CD1c-positive myeloid dendritic cell (primary cell): ENCODE measurements at regions not wholly inside any gene's neighbourhood (a gene's known extent, or its start where the extent isn't known, plus 50 kb on each side); places are given as distances from the start of the nearest gene placed in this dataset.
"Not testable (repeated sequence)": the region's sequence is repeated elsewhere in the genome, so short reads cannot be mapped to it uniquely, and the experiment has no call there.

ENCODE experiments used
- DNase-seq: peaks from one replicate; pipeline ENCODE4 v3.0.0-alpha.2; 2016; ENCODE audit errors: extremely low spot score

DNA sequence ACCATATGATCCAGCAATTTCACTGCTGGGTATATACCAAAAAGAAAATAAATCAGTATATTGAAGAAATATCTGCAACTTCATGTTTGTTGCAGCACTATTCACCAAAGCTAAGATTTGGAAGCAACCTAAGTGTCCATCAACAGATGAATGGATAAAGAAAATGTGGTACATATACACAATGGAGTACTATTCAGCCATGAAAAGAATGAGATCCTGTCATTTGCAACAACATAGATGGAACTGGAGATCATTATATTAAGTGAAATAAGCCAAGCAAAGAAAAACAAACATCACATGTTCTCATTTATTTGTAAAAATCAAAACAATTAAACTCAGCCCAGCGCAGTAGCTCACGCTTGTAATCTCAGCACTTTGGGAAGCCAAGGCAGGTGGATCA lies 184.4 kb upstream of the NR5A2 start:
- DNase-seq, result not testable (repeated sequence)

DNA sequence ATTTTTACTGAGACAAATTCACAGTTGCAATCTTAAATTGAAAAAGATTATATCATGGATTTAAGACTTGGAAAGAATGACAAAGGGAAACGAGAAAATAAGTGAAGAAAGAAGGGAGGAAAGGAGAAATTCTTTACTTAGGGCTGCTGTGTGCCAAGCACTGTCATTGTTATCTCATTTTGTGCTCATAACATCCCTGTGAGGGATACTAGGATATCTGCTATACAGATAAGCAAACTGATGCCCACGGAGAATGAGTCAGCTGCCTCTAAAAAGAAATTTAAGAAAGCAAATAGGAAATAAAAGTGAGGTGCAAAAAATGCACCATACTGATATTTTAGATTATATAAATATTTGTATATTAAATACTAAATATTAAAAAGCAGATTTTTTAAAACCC lies 183.6 kb upstream of the NR5A2 start:
- DNase-seq, result no peak

DNA sequence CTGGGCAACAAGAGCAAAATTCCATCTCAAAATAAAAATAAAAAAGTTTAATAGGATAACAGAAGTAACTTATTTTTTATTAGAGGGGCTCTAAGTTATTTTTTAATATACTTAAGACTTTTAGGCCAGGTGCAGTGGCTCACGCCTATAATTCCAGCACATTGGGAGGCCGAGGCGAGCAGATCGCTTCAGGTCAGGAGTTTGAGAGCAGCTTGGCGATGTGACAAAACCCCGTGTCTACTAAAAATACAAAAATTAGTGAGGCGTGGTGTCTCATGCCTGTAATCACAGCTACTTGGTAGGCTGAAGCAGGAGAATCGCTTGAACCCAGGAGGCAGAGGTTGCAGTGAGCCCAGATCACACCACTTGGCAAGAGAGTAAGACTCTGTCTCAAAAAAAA lies 180.5 kb upstream of the NR5A2 start:
- DNase-seq, result no peak

DNA sequence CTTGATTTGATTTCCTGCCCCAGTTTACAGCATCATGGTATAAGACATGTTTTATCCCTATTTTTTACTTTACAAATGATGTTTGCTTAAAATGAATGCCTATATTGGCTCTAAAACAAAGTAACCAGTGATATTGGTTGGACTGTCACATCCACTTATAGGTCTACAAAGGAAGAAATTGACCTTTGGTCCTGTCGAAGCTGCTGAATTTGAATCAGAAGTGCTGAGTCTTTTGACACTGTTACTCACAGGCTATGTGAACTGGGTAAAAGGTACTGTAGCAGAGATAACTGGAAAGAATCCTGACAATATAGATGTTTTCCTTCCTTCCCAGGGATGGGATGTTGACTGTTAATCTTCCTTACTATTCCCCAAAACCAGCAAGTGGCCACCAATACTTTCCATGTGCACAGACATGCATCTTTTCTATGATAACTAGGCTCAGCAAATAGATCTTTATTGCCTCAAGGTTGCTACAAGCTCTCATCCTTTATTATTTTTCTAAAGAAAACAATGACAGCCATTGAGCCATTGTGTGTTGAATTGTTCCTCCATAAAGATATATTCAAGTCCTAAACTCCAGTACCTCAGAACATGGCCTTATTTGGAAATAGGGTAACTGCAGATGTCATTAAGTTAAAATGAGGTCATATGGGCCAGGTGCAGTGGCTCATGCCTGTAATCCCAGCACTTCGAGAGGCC lies 175.9 kb upstream of the NR5A2 start:
- DNase-seq, result no peak

DNA sequence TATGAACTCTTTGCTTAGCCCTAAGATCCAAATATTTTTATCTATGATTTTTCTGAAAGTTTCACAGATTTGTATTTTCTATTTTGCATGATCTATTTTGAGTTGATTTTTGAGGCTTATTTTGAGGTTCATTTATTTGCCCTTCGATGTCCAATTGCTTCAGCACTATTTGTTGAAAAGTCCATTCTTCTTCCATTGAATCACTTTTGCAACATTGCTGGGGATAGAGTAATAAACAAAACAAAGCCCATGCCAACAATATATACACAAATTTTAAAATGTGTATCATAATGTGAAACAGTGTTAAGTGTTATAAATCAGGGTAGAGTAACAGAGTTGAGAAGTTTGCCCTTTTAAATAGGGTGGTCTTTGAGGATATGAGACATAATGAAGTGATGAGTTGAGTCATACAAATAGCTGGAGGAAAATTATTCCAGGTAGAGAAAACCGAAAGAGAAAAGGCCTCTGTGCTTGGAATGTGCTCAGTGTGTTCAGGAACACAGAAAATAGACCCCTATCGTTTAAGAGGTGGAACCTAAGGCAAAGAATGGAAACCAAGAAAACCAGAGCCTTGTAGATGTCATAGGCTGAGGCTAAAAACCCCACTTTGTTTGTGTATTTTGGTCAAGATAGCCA lies 172.7 kb upstream of the NR5A2 start:
- DNase-seq, result no peak

DNA sequence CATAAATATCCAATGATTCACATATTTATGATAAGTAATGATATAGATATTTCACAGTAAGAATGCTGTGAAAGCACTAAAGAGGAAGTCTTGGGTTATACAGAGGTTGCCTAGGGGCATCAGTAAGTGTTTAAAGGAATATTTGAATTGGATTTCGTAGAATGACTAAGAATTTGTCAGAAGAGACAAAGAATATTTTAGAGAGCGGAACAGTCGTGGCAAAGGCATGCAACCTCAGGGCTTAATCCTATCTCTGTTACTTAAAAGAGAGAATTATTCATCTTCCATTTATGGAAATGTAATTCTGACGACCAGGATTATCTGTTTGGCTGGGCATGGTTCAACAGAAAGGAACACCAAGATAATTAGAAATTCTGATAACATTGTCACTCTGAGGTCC lies 171.9 kb upstream of the NR5A2 start:
- DNase-seq, result no peak

DNA sequence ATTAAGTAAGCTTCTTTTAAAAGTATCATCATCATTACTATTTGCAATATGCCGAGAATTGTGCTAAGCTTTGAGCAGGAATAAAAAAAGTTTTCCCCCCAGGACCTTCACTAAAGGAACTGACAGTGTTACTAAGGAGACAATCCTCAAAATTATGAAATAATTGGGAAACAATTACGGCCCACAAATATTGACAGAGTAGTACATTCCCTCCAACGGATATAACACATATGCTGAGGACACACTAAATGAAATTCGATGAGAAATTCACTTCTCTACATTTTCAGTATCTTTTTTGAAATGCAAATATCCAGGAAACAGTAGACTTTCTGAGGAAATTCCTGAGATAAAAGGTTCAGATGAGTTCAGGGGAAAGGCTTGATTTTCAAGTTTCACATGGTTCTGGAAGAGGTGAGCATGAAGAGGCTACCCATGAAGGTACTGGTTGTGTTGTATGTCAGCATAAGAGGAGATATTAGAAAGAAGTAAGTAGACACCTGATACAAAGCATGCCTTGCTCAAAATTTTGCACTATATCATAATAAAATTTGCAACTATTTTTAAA lies 171.2 kb upstream of the NR5A2 start:
- DNase-seq, result no peak

DNA sequence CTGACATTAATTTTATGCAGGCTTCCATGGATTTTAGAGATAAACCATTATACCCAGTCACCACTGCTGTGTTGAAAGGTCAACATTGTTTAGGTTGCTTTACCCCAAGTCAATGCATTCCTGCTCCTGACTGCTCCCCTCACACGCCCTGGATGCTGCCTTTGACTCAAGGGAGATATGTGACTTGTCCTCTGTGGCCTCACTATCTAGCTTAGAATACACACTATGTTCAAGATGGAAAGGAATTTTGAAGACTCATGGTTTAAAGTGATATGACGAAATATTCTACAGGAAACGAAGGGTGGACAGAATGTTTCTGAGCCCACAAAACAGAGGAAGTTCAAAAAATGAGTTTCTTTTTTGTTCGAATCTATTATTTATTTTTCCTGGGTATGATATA lies 170.4 kb upstream of the NR5A2 start:
- DNase-seq, result peak; percentile 49

DNA sequence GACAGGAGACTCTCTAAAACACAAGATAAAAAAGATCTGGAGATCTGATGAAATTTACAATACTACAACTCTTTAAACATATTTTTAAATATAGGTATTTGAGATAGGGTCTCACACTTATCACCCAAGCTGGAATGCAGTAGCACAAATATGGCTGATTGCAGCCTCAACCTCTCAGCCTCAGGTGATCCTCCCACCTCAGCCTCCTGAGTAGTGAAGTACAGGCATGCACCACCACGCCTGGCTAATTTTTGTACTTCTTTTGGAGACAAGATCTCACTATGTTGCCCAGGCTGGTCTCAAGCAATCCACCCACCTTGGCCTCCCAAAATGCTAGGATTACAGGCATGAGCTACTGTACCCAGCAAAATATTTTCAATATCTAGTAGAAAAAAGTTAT lies 170.0 kb upstream of the NR5A2 start:
- no peak for DNase-seq

DNA sequence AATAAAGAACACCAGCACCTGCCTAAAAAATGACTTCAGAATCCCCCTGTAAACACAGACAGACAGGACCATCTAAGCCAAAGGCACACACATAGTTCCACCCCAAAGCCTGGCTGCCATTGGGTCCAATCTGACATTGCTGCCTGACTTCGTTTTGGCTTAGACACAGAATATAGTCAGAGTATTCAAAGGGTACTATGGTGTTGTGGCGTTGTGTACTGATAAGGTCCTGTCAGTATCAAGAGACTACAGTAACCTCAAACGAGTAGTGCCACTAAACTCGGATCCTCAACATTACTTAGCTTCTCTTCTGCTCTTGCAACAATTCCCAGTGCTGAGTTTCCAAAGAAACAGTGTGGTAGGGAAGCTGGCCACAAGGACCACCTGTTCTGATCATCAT lies 169.3 kb upstream of the NR5A2 start:
- no peak for DNase-seq

DNA sequence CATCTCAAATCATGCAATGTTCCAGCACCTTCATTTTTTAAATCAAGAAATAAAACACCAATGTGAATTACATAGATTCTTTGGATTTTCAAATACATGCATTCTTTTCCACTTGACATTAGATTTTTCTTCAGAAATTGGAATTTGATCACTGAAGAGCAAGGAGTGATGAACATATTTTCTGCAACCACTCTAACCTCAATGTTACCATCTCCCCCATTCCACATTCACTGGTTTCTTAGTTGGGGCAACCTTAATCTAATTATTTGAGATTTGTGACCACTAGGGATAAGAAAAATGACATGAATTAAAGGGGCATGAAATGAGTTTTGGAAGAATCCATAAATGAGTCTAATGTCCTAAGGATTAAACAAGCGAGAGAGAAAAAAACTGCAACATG lies 168.7 kb upstream of the NR5A2 start:
- DNase-seq, result no peak

DNA sequence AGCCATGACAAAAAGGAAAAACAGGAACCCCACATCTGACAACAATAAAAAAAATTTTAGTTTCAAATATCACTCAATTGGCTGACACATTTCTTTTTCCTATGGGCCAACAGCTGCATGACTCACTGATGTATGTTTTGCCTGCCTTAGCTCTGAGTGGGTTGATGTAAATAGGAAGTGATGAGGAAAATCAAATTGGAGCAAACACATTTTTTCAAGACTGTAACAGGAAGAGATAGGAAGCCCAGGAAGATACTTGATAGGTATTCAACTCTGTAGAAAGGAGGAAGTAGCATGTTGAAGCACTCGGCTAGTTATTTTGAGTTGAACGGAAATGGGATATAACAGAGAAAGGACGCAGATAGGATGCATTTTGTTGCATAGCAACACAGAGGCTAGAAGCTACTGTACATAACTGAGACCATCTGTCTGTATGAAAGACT lies 168.0 kb upstream of the NR5A2 start:
- DNase-seq, result peak; percentile 90

DNA sequence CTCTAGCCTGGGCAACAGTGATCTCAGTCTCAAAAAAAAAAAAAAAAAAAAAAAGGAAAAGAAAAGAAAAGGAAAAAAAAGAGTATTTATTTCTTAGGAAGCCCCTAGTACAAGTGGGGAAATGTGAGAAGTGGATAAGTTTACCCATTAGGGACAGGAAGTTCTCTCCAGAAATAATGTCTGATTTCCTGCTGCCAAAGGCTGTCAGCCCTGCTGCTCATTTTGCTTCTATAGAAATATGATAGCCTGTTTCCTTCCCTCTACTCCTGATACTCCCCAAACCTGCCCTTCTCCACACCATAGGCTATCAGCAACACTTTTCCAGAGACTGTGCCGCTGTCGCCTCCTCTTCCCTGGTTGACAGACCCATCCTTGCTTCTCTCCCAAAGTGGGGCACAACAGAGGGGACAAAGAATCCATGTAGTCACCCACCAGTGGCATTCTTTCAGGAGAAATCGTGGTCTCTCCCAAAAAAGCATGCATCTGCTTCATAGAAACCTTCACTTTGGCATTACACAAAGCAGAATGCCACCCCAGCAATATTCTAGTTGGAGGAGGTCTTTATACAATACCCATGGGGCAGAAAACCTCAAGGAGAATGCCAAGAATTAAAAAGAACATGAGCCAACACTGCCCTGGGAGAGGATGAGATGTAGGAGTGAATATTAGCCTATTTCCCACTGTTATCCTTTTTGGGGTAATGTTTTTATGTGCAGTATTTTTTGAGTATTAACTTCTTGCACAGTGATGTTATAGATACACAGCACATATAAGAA lies 166.3 kb upstream of the NR5A2 start:
- DNase-seq, result no peak

DNA sequence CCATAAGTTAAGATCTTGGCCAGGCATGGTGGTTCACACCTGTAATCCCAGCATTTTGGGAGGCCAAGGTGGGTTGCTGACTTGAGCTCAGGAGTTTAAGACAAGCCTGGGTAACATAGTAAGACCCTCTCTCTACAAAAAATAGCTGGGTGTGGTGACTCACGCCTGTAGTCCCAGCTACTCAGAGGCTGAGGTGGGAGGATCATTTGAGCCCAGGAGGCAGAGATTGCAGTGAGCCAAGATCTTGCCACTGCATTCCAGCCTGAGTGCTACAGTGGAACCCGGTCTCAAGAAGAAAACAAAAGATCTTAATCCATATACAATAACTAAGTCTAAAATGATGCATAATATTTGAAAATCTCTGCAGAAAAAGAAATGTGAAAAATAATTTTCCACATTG lies 165.5 kb upstream of the NR5A2 start:
- DNase-seq, result no peak

DNA sequence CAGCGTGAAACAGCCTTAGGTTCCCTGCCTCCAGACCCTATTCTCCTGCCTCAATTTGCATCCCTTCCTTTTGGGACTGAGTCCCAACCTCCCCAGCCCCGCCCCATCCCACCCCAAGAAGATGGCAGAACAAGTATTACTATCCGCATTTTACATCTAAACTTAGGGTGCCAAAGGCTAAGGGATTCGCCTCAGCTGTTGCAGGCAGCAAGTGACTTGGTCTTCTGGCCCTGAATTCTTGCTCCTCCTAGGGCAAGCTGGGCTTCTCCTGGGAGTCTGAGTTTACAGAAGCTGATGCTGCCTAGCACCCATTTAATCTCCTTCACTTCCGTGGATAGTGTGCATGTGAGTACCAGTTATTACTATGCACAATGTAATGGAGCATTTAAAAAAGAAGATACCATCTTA lies 161.3 kb upstream of the NR5A2 start:
- DNase-seq, result no peak

DNA sequence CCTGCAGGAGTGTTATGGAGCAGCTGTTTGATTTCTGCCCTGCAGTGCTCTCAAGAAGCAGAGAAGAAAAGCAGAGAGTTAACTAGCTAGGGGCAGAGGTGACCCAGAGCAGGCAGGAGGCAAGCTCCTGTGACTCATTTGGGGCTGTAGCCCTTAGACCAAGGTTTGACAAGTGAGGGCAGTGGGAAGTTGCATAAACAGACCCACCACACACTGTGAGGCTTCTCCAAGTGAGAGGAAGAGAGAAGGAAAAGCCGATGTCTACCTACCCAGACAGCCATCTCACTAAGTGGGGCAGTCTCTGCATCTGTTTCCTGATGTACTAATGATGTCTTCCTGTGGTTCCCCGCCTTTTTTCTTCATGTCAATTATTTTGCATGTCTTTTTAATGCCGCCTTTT lies 159.9 kb upstream of the NR5A2 start:
- no peak for DNase-seq

DNA sequence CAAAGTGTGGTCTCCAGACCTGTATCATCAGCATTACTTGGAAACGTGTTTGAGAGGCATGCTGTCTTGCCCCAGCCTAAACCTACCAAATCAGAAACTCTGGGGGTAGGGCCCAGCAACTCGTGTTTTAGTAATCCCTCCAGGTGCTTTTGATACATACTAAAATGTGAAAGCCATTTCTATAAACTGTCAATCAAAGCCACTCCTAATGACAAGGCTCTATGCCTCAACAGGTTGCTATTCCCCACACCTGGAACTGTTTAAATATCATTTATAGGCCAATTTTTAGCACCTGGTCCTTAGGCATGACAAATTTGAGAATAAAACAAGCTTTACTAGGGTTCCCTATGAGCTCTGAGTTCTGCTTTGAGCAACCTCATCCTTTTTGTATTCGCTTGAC lies 158.7 kb upstream of the NR5A2 start:
- no peak for DNase-seq

DNA sequence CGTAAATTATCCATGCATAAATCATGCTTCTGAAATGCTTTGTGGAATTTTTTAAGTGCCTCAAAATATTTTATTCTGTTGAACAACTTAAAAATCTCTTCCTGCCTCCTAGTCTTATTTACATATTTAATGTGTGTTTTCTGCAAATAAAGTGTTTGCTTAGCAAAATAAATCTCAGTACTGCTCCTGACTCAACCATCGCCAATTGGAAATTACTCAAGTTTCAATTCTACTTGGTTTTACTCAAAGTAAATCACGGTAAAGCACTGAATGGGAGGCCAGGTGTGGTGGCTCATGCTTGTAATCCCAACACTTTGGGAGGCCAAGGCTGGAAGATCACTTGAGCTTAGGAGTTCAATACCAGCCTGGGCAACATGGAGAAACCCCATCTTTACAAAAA lies 152.2 kb upstream of the NR5A2 start:
- no peak for DNase-seq

DNA sequence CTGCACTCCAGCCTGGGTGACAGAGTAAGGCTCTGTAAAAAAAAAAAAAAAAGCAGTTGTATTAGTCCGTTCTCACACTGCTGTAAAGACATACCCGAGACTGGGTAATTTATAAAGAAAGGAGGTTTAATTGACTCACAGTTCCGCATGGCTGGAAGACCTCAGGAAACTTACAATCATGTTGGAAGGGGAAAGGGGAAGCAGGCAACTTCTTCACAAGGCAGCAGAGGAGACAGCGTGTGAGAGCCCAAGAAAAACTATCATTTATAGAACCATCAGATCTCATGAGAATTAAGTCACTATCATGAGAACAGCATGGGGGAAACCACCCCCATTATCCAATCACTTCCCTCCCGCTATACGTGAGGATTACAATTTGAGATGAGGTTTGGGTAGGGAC lies 151.7 kb upstream of the NR5A2 start:
- DNase-seq, result no peak

DNA sequence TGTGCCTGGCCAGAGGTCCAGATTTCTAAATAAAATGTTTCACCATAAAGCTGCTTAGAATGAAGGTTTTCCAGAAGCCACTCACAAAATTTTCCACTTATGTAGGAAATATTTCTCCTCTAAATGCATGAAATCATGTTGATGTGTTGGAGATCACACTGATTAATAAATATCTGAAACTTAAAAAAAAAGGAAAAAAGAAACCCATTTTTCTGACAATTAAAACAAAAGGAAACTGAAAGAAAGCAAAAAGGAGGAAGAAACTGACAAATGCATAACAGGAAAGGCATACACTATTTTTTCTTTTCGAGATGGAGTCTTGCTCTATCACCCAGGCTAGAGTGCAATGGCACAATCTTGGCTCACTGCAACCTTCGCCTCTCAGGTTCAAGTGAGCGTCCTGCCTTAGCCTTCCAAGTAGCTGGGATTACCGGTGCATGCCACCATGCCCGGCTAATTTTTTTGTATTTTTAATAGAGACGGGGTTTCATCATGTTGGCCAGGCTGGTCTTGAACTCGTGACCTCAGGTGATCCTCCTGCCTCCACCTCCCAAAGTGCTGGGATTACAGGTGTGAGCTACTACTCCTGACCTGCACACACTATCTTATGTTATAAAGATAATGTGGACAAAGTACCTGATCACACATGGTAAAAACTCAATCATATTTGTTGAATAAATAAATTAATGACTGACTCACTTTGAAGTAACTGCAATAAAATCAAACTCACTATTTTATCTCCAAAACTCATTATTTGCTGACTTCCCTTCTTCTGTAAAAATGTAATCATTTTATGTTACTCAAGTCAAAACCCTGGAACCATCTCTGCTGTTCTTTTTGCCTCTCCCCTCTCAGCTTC lies 149.8 kb upstream of the NR5A2 start:
- DNase-seq, result no peak

DNA sequence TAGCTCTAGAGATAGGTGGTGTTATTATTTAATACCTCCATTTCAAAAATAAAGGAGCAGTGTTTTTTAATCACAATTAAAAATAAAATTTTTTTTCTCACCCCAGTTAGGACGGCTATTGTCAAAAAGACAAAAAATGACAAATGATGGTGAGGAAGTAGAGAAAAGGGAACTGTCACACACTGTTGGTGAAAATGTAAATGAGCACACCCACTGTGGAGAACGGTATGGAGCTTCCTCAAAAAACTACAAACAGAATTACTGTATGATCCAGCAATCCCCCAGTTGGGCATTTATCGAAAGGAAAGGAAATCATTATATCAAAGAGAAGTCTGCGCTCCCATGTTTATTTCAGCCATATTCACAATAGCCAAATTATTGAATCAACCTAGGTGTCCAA lies 148.7 kb upstream of the NR5A2 start:
- peak; percentile 69 for DNase-seq

DNA sequence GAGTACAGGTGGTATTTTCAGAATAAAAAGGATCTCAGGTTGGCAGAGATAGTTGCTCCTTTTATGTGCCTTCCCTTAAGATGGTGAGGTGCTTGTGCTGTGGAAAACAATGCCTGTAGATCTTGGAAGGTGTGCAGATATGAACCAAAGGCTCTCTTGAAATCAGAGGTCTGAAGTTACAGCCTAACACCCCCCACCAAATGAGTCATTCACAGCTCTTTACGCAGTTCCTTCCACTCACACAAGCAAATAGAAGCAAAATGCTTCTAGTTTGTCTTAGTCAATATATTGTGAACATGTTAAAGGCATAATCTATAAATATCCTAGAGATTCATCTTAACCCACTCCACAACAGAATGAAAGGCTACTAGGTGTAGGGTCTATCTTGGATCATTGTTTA lies 128.9 kb upstream of the NR5A2 start:
- DNase-seq, result no peak
